CD4-positive, alpha-beta T cell treated with Interleukin-12 subunit alpha and Interleukin-12 subunit beta, for 1 hour (primary cell): ENCODE measurements at regions not wholly inside any gene's neighbourhood (a gene's known extent, or its start where the extent isn't known, plus 50 kb on each side); places are given as distances from the start of the nearest gene placed in this dataset.

Experiments used
- DNase-seq: peaks from one replicate; pipeline ENCODE4 v3.0.0-alpha.2; 2020

GRCh38 chr6:73898599-73898998 is 202.6 kb downstream of the CD109 start:
- DNase-seq, result no peak

DNA sequence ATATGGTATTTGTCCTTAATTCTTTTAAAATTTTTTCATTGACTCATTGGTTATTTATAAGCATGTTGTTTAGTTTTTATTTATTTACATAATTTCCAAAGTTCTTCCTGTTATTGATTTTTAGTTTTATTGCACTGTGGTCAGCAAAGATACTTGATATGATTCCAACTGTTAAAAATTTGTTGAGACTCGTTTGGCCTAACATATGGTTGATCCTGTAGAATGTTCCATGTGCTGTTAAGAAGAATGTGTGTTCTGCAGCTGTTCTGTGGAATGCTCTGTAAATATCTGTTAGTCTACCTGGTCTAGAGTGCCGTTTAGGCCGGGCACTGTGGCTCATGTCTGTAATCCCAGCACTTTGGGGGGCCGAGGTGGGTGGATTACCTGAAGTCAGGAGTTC is 197.7 kb downstream of the CD109 start:
- no peak for DNase-seq

GRCh38 chr6:73888050-73888449 is 192.0 kb downstream of the CD109 start:
- no peak for DNase-seq

DNA sequence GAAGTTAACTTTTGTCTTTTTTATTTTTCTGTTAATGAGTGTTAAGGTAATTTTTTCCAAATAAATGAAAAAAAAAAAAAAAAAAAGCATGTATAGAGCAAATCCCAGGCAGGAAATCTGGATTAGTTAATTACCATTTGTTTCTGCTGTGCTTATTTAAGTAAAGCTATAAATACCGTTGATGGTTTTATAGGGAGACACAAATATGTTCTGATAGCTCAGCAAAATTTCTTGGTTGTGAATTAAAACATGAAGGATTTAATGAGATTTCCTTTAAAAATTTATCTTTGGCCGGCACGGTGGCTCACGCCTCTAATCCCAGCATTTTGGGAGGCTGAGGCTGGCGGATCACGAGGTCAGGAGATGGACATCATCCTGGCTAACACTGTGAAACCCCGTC is 189.4 kb downstream of the CD109 start:
- no peak for DNase-seq

GRCh38 chr6:73884540-73884939 is 188.5 kb downstream of the CD109 start:
- DNase-seq, result no peak

DNA sequence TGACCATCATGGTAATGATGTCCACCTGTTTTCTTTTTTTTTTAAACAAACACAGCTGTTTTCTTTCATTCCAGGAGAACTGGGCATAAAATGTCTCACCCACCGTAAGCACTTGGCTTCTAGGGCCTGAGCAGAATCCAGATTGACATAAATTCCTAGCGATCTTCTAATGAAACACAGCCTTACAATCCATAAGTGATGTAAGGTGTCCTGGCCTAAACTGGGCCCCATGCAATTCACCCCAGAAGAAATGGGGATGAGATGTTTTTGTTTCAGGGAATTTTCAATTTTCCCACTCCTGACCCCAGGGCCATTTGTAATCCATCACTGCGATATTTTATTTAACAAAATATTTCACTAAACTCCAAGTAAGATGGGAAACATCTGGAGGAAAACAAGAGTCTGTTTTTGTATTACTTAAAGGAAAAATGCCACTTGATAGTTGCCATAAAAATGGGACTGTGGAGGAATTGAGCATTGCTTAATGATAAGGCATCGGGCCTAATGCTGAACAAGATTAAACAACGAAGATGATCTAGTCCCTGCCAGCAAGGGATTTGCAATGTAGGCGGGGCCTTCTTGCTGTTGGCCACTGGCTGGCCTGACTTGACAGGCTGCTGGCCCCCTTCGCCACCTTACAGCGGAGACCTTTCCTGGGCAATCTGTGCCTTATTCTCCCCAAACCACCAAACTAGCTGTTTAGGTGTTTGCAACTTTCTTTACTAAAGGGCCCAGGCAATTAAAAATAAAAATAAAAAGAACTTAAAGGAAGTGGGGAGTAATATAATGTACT is 183.7 kb downstream of the CD109 start:
- DNase-seq, result no peak

- DNase-seq, result no peak
Observed at GRCh38 chr6:73878403-73878802, 182.4 kb downstream of the CD109 start.
